Ascending aorta (tissue), 2 donors: ENCODE measurements at regions not wholly inside any gene's neighbourhood (a gene's known extent, or its start where the extent isn't known, plus 50 kb on each side); places are given as distances from the start of the nearest gene placed in this dataset.

ENCODE experiments used
- DNase-seq, 2 donors: peaks; one replicate each; pipeline ENCODE4 v3.0.0-alpha.2; 2019; ENCODE audit warnings: low spot score in 2 of 2
- H3K27ac ChIP-seq, 2 donors: fragments of 200-600 bp; sonication (generic); one replicate each; pipeline ENCODE4 v1.5.1; 2016 to 2017; ENCODE audit warnings: mild to moderate bottlenecking in 1 of 2
- H3K27me3 ChIP-seq: fragments of 200-600 bp; sonication (generic); one replicate; pipeline ENCODE4 v1.5.1; 2017
- H3K36me3 ChIP-seq, 2 donors: fragments of 200-600 bp; sonication (generic); one replicate each; pipeline ENCODE4 v1.5.1; 2016
- H3K4me1 ChIP-seq, 2 donors: fragments of 200-600 bp; sonication (generic); one replicate each; pipeline ENCODE4 v1.5.1; 2016 to 2017; ENCODE audit warnings: mild to moderate bottlenecking in 1 of 2
- H3K4me3 ChIP-seq, 2 donors: fragments of 200-600 bp; sonication (generic); one replicate each; pipeline ENCODE4 v1.5.1; 2016 to 2017; ENCODE audit warnings: mild to moderate bottlenecking in 1 of 2
- H3K9me3 ChIP-seq, 2 donors: fragments of 200-600 bp; sonication (generic); one replicate each; pipeline ENCODE4 v1.5.1; 2016
- CTCF ChIP-seq, 3 experiments: fragments of 200-600 bp in 2 of 3; fragments of 450-650 bp in 1 of 3; sonication (generic) in 2 of 3; IDR thresholded peaks; one replicate each; pipeline ENCODE4 v1.5.1; 2016 to 2019; ENCODE audit warnings: antibody characterized with exemption in 3 of 3, mild to moderate bottlenecking in 1 of 3, moderate library complexity in 1 of 3
- intact Hi-C: fragments of 100-400 bp; cut with DNase I; formaldehyde crosslinking; loops from one replicate; pipeline ENCODE4 v1.15.1; 2023

GRCh38 chr2:184169366-184169765 is 429.0 kb upstream of the ZNF804A start:
- no peaks in the 10 kb centered on the region for H3K4me1 ChIP-seq
- H3K36me3 ChIP-seq = no peaks in the 10 kb centered on the region
- intact Hi-C loops = no loop called here
- no peak overlapping the region for H3K27ac ChIP-seq
- no peaks in the 10 kb centered on the region for H3K9me3 ChIP-seq
- no peak overlapping the region for H3K4me3 ChIP-seq
- DNase-seq = no peak
- H3K27me3 ChIP-seq = no peaks in the 10 kb centered on the region
- TF ChIP-seq CTCF (IDR thresholded peaks at IDR 0.05) = no peak

- no peaks in the 10 kb centered on the region for H3K27me3 ChIP-seq
- no peak for TF ChIP-seq CTCF (IDR thresholded peaks at IDR 0.05)
- H3K9me3 ChIP-seq = no peaks in the 10 kb centered on the region
- no peak for DNase-seq
- H3K27ac ChIP-seq = no peak overlapping the region
- H3K36me3 ChIP-seq = no peaks in the 10 kb centered on the region
- no peak overlapping the region for H3K4me3 ChIP-seq
- no peaks in the 10 kb centered on the region for H3K4me1 ChIP-seq
- intact Hi-C loops = no loop called here
These were observed 423.7 kb upstream of the ZNF804A start for GRCh38 chr2:184174493-184175104.

DNA sequence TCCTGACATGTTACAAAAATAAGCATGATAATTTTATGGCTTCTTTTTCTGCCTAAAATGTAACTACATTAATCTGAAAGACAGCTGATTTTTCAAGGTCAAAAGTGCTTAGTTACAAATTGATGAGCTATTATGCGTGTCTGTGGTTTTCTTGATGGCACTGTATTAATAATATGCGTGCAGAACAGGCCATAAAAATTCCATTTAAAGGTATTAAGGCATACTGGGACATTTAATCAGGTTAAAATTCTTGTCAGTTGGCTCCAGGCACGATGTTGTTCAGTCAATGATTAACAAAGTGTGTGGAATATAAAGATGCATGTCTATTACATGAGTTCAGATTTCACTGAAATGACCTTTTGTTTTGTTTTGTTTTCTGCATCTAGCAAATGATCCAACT is 420.1 kb upstream of the ZNF804A start:
- Histone ChIP-seq H3K27ac (no peak overlapping the region), H3K36me3 (no peaks in the 10 kb centered on the region), H3K9me3 (no peaks in the 10 kb centered on the region), H3K4me3 (no peak overlapping the region), H3K4me1 (no peaks in the 10 kb centered on the region), H3K27me3 (no peaks in the 10 kb centered on the region)
- intact Hi-C loops = no loop called here
- no peak for TF ChIP-seq CTCF (IDR thresholded peaks at IDR 0.05)
- DNase-seq = no peak

DNA sequence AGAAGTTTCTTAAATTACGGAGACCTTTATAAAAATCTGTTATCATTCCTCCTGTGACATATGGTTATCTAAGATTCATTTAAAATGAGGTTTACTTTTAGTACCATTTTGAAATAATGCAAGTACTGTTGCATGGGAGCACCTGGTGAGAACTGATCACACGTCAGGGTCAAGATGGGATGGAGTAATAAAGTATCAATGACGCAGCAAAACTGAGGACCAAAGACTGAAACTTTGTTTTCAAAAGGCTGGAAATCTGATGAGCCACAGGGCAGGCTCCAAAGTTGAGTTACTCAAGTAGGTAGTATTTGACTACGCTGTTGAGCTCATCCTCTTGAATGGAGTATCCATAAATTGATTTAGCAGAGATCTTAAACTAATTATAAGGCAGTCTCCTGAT is 411.9 kb upstream of the ZNF804A start:
- H3K27me3 ChIP-seq = no peaks in the 10 kb centered on the region
- H3K4me3 ChIP-seq = no peak overlapping the region
- no peak overlapping the region for H3K27ac ChIP-seq
- TF ChIP-seq CTCF (IDR thresholded peaks at IDR 0.05) = no peak
- no peaks in the 10 kb centered on the region for H3K4me1 ChIP-seq
- intact Hi-C loops = no loop called here
- no peak for DNase-seq
- H3K36me3 ChIP-seq = no peaks in the 10 kb centered on the region
- H3K9me3 ChIP-seq = no peaks in the 10 kb centered on the region

GRCh38 chr2:184187421-184187971 is 410.8 kb upstream of the ZNF804A start:
- Histone ChIP-seq H3K9me3 (no peaks in the 10 kb centered on the region), H3K27ac (no peak overlapping the region), H3K27me3 (no peaks in the 10 kb centered on the region), H3K36me3 (no peaks in the 10 kb centered on the region), H3K4me3 (no peak overlapping the region), H3K4me1 (no peaks in the 10 kb centered on the region)
- intact Hi-C loops = no loop called here
- TF ChIP-seq CTCF (IDR thresholded peaks at IDR 0.05) = no peak
- DNase-seq = no peak

GRCh38 chr2:184190725-184191124 is 407.6 kb upstream of the ZNF804A start:
- Histone ChIP-seq H3K4me1 (no peaks in the 10 kb centered on the region), H3K9me3 (no peaks in the 10 kb centered on the region), H3K27me3 (no peaks in the 10 kb centered on the region), H3K36me3 (no peaks in the 10 kb centered on the region), H3K27ac (no peak overlapping the region), H3K4me3 (no peak overlapping the region)
- no peak for DNase-seq
- intact Hi-C loops = no loop called here
- no peak for TF ChIP-seq CTCF (IDR thresholded peaks at IDR 0.05)
